Gastroesophageal sphincter (tissue), 4 donors: ENCODE measurements at regions not wholly inside any gene's neighbourhood (a gene's known extent, or its start where the extent isn't known, plus 50 kb on each side); places are given as distances from the start of the nearest gene placed in this dataset.

ENCODE experiments used
- ATAC-seq: fragments of 150-250 bp; one replicate; pipeline ENCODE4 v1.9.1; 2016; ENCODE audit warnings: mild to moderate bottlenecking, moderate library complexity
- H3K27ac ChIP-seq, 4 donors: fragments of 200-600 bp; sonication (generic) in 3 of 4; 1 replicate in 3 of 4; 2 replicates in 1 of 4; pipeline ENCODE4 v1.5.1; 2016 to 2019
- H3K27me3 ChIP-seq: fragments of 200-600 bp; sonication (generic); one replicate; pipeline ENCODE4 v1.5.1; 2019
- H3K36me3 ChIP-seq, 2 donors: fragments of 200-600 bp; sonication (generic); one replicate each; pipeline ENCODE4 v1.5.1; 2019; ENCODE audit warnings: control low read depth in 1 of 2
- H3K4me1 ChIP-seq, 3 donors: fragments of 200-600 bp; sonication (generic); 1 replicate in 2 of 3; 2 replicates in 1 of 3; pipeline ENCODE4 v1.5.1; 2016 to 2019; ENCODE audit warnings: control low read depth in 2 of 3
- H3K4me3 ChIP-seq, 2 donors: fragments of 200-600 bp; sonication (generic); one replicate each; pipeline ENCODE4 v1.5.1; 2019; ENCODE audit warnings: mild to moderate bottlenecking in 1 of 2, moderate library complexity in 1 of 2
- H3K9me3 ChIP-seq, 3 donors: fragments of 200-600 bp; sonication (generic); one replicate each; pipeline ENCODE4 v1.5.1; 2017 to 2019; ENCODE audit warnings: control low read depth in 2 of 3
- CTCF ChIP-seq, 4 experiments: fragments of 200-600 bp in 2 of 4; fragments of 450-650 bp in 2 of 4; sonication (generic) in 1 of 4; IDR thresholded peaks; one replicate each; pipeline ENCODE4 v1.5.1; 2017 to 2019; ENCODE audit warnings: antibody characterized with exemption in 4 of 4, mild to moderate bottlenecking in 2 of 4, moderate library complexity in 2 of 4
- EP300 ChIP-seq: sonication (generic); formaldehyde crosslinking; IDR thresholded peaks from one replicate; pipeline ENCODE4 v1.6.1; 2017; ENCODE audit warnings: antibody characterized with exemption, mild to moderate bottlenecking
- POLR2A ChIP-seq, 2 donors: fragments of 450-650 bp; IDR thresholded peaks; one replicate each; pipeline ENCODE4 v1.6.1; 2017; ENCODE audit warnings: antibody characterized with exemption in 2 of 2, mild to moderate bottlenecking in 2 of 2, moderate library complexity in 1 of 2
- POLR2AphosphoS5 ChIP-seq: sonication (generic); formaldehyde crosslinking; IDR thresholded peaks from one replicate; pipeline ENCODE4 v1.6.1; 2017; ENCODE audit warnings: antibody characterized with exemption
- WGBS, 2 donors: methylation state at CpG; one replicate each; pipeline ENCODE4 v1.1.5; 2018; ENCODE audit warnings: low coverage in 1 of 2; 5-methylcytosine and 5-hydroxymethylcytosine counted together

DNA sequence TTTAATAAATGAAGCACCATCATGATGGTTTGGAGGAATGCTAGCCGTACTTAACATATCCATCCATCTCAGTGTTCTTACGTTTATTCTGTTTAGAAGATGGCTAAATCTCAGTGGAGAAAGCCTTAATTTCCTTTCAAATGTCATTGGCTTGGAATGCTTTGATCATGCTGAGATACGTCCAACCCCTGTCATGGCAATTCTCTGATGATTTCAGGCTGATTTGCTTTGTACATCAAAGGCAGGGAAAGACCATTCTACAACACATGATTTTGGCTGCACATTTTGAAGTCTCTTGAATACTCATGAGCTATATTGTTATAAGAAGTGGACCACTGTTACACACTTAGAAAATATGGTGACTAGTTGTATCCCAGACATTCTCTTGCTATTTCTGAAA lies 1048.4 kb downstream of the MAT2B start:
- 18 to 38% methylated on average over 3 of the region's 3 CpGs for WGBS, 2 donors
- H3K4me3 ChIP-seq = no peak overlapping the region
- H3K36me3 ChIP-seq = no peaks in the 10 kb centered on the region
- H3K27ac ChIP-seq = no peak overlapping the region
- H3K27me3 ChIP-seq = no peaks in the 10 kb centered on the region
- no peaks in the 10 kb centered on the region for H3K9me3 ChIP-seq
- TF ChIP-seq POLR2A (IDR thresholded peaks at IDR 0.05) (no peak), POLR2AphosphoS5 (no peak), CTCF (IDR thresholded peaks at IDR 0.05) (no peak), EP300 (no peak)
- no peaks in the 10 kb centered on the region for H3K4me1 ChIP-seq
- no peak for ATAC-seq

DNA sequence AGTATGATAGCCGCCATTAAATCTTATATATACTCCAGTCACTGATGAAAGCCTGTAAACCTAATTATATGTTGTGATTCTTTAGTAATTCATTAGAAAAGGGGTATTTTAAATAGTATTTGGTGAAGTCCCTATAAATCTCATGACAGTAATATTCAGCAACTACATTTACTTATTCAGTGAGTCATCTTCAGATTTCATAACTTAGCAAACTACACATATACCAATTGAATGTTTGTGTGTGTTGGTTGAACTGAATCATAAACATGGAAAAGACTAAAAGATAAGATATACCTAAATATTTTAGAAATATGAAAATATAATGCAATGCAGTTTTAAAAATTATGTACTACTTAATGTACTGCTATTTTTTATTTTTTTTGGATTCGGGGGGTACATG lies 1050.4 kb downstream of the MAT2B start:
- Histone ChIP-seq H3K27me3 (no peaks in the 10 kb centered on the region), H3K4me1 (no peaks in the 10 kb centered on the region), H3K9me3 (no peaks in the 10 kb centered on the region), H3K4me3 (no peak overlapping the region), H3K36me3 (no peaks in the 10 kb centered on the region), H3K27ac (no peak overlapping the region)
- ATAC-seq = no peak
- no peak for TF ChIP-seq POLR2AphosphoS5
- TF ChIP-seq EP300 = no peak
- TF ChIP-seq CTCF (IDR thresholded peaks at IDR 0.05) = no peak
- TF ChIP-seq POLR2A (IDR thresholded peaks at IDR 0.05) = no peak
- WGBS, 2 donors = 95 to 100% methylated on average over 2 of the region's 2 CpGs

DNA sequence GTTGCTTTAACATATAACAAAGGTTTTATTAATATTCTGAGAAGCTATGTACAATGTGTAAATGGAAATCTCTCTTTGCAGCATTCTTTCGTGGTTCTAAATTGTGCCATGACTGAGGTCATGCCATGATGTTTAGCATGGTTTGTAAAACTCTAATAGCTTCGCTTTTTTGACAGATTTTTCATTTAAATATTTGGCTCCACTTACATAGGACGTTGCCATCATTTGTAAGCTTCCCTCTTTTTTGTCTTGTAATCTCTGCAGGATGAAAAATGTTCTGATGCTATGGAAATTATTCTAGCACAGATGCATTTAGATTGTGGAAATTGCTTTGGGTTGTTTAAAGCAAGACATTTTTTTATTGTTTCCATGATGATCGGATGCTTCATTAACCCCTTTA lies 1054.8 kb downstream of the MAT2B start:
- Histone ChIP-seq H3K27ac (no peak overlapping the region), H3K9me3 (no peaks in the 10 kb centered on the region), H3K4me1 (no peaks in the 10 kb centered on the region), H3K27me3 (no peaks in the 10 kb centered on the region), H3K36me3 (no peaks in the 10 kb centered on the region), H3K4me3 (no peak overlapping the region)
- WGBS, 2 donors = 22 to 29% methylated on average over 4 of the region's 4 CpGs
- no peak for ATAC-seq
- no peak for TF ChIP-seq CTCF (IDR thresholded peaks at IDR 0.05)
- no peak for TF ChIP-seq POLR2A (IDR thresholded peaks at IDR 0.05)
- no peak for TF ChIP-seq EP300
- no peak for TF ChIP-seq POLR2AphosphoS5

- no peak for ATAC-seq
- H3K27me3 ChIP-seq = no peaks in the 10 kb centered on the region
- no peaks in the 10 kb centered on the region for H3K4me1 ChIP-seq
- H3K9me3 ChIP-seq = no peaks in the 10 kb centered on the region
- no peak overlapping the region for H3K27ac ChIP-seq
- TF ChIP-seq CTCF (IDR thresholded peaks at IDR 0.05) (no peak), EP300 (no peak), POLR2AphosphoS5 (no peak), POLR2A (IDR thresholded peaks at IDR 0.05) (no peak)
- no peak overlapping the region for H3K4me3 ChIP-seq
- 39 to 42% methylated on average over 6 to 7 of the region's 7 CpGs for WGBS, 2 donors
- no peaks in the 10 kb centered on the region for H3K36me3 ChIP-seq
Observed at GRCh38 chr5:164561933-164562872, 1056.8 kb downstream of the MAT2B start.

DNA sequence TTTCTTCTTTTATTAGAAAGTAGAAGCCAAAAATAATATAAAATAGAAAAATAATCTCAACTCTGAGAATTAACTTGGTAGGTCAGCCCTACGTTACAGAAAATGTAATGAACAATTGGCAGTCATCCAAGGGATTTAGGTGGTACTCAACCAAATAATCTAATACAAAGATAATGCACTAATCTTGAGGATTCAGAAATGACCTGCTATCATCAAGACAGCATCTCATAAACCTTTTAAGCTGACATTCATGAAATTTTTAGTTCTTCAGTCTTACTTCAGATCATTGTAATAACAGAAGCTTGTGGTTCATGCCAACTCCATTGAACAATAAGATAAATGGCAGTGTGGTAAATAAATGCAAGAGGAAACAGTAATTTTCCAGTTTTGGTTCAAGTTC lies 1058.0 kb downstream of the MAT2B start:
- Histone ChIP-seq H3K27ac (no peak overlapping the region), H3K36me3 (no peaks in the 10 kb centered on the region), H3K4me3 (no peak overlapping the region), H3K27me3 (no peaks in the 10 kb centered on the region), H3K9me3 (no peaks in the 10 kb centered on the region), H3K4me1 (no peaks in the 10 kb centered on the region)
- no peak for ATAC-seq
- TF ChIP-seq POLR2A (IDR thresholded peaks at IDR 0.05) = no peak
- TF ChIP-seq CTCF (IDR thresholded peaks at IDR 0.05) = no peak
- no peak for TF ChIP-seq EP300
- TF ChIP-seq POLR2AphosphoS5 = no peak
- 36 to 56% methylated on average over 1 of the region's 1 CpG for WGBS, 2 donors
